ENCODE measurements at regions not wholly inside any gene's neighbourhood (a gene's known extent, or its start where the extent isn't known, plus 50 kb on each side); places are given as distances from the start of the nearest gene placed in this dataset.

GRCh38 chr11:80724366-80724765, 1283.5 kb upstream of the TENM4 start:
- no peak overlapping the region for H3K4me3 ChIP-seq
- no peaks in the 10 kb centered on the region for H3K36me3 ChIP-seq (ENCODE audit: control insufficient read depth in 4 of 4, insufficient read depth in 4 of 4, low read length in 4 of 4)
- H3K27ac ChIP-seq (ENCODE audit: low read depth in 1 of 2, low read length in 1 of 2): no peak overlapping the region
- no peaks in the 10 kb centered on the region for H3K27me3 ChIP-seq (ENCODE audit: control insufficient read depth in 3 of 3, insufficient read depth in 3 of 3, low read length in 2 of 3)
- H3K9ac ChIP-seq (ENCODE audit: insufficient read depth in 1 of 2, low read length in 2 of 2): no peak overlapping the region
- no peak for ATAC-seq (ENCODE audit: insufficient read depth, low FRiP score)
- no peak for TF ChIP-seq CTCF (IDR thresholded peaks at IDR 0.05; ENCODE audit: control extremely low read depth, extremely low read depth)
- peaks cover 0 to 13% (median 2%) of the 10 kb centered on the region in 5 donors for H3K4me1 ChIP-seq (ENCODE audit: control insufficient read depth in 5 of 5, insufficient read depth in 5 of 5, low read length in 5 of 5)
- WGBS, 2 donors: 63 to 76% methylated on average over 2 of the region's 2 CpGs
- no peak for DNase-seq
- H3K9me3 ChIP-seq (ENCODE audit: control insufficient read depth in 4 of 4, insufficient read depth in 3 of 4, low read length in 3 of 4): peaks cover 0 to 1% (median 0%) of the 10 kb centered on the region in 4 donors

- ATAC-seq (ENCODE audit: insufficient read depth, low FRiP score) (no peak), DNase-seq (peak in 1 of 3 donors; percentile 52)
- no peak for TF ChIP-seq CTCF (IDR thresholded peaks at IDR 0.05; ENCODE audit: control extremely low read depth, extremely low read depth)
- H3K36me3 ChIP-seq (ENCODE audit: control insufficient read depth in 4 of 4, insufficient read depth in 4 of 4, low read length in 4 of 4): no peaks in the 10 kb centered on the region
- H3K9me3 ChIP-seq (ENCODE audit: control insufficient read depth in 4 of 4, insufficient read depth in 3 of 4, low read length in 3 of 4): peaks cover 0 to 1% (median 0%) of the 10 kb centered on the region in 4 donors
- no peaks in the 10 kb centered on the region for H3K27me3 ChIP-seq (ENCODE audit: control insufficient read depth in 3 of 3, insufficient read depth in 3 of 3, low read length in 2 of 3)
- no peak overlapping the region for H3K4me3 ChIP-seq
- no peak overlapping the region for H3K9ac ChIP-seq (ENCODE audit: insufficient read depth in 1 of 2, low read length in 2 of 2)
- no peak overlapping the region for H3K27ac ChIP-seq (ENCODE audit: low read depth in 1 of 2, low read length in 1 of 2)
- 72 to 73% methylated on average over 1 of the region's 1 CpG for WGBS, 2 donors
- peaks cover 0 to 13% (median 2%) of the 10 kb centered on the region in 5 donors for H3K4me1 ChIP-seq (ENCODE audit: control insufficient read depth in 5 of 5, insufficient read depth in 5 of 5, low read length in 5 of 5)
Observed at GRCh38 chr11:80722629-80723028, 1281.8 kb upstream of the TENM4 start.

- Histone ChIP-seq H3K27ac (ENCODE audit: low read depth in 1 of 2, low read length in 1 of 2) (no peak overlapping the region), H3K27me3 (ENCODE audit: control insufficient read depth in 3 of 3, insufficient read depth in 3 of 3, low read length in 2 of 3) (no peaks in the 10 kb centered on the region), H3K36me3 (ENCODE audit: control insufficient read depth in 4 of 4, insufficient read depth in 4 of 4, low read length in 4 of 4) (no peaks in the 10 kb centered on the region), H3K9me3 (ENCODE audit: control insufficient read depth in 4 of 4, insufficient read depth in 3 of 4, low read length in 3 of 4) (no peaks in the 10 kb centered on the region), H3K4me1 (ENCODE audit: control insufficient read depth in 5 of 5, insufficient read depth in 5 of 5, low read length in 5 of 5) (peaks cover 0 to 10% (median 0%) of the 10 kb centered on the region in 5 donors), H3K9ac (ENCODE audit: insufficient read depth in 1 of 2, low read length in 2 of 2) (no peak overlapping the region), H3K4me3 (no peak overlapping the region)
- TF ChIP-seq CTCF (IDR thresholded peaks at IDR 0.05; ENCODE audit: control extremely low read depth, extremely low read depth): no peak
- WGBS, 2 donors: 60 to 72% methylated on average over 4 of the region's 4 CpGs
- ATAC-seq (ENCODE audit: insufficient read depth, low FRiP score) (no peak), DNase-seq (no peak)
Observed at GRCh38 chr11:80720295-80720694, 1279.5 kb upstream of the TENM4 start.

- TF ChIP-seq CTCF (IDR thresholded peaks at IDR 0.05; ENCODE audit: control extremely low read depth, extremely low read depth): no peak
- Histone ChIP-seq H3K9me3 (ENCODE audit: control insufficient read depth in 4 of 4, insufficient read depth in 3 of 4, low read length in 3 of 4) (no peaks in the 10 kb centered on the region), H3K4me1 (ENCODE audit: control insufficient read depth in 5 of 5, insufficient read depth in 5 of 5, low read length in 5 of 5) (peaks cover 0 to 10% (median 0%) of the 10 kb centered on the region in 5 donors), H3K27ac (ENCODE audit: low read depth in 1 of 2, low read length in 1 of 2) (no peak overlapping the region), H3K9ac (ENCODE audit: insufficient read depth in 1 of 2, low read length in 2 of 2) (no peak overlapping the region), H3K4me3 (no peak overlapping the region), H3K27me3 (ENCODE audit: control insufficient read depth in 3 of 3, insufficient read depth in 3 of 3, low read length in 2 of 3) (no peaks in the 10 kb centered on the region), H3K36me3 (ENCODE audit: control insufficient read depth in 4 of 4, insufficient read depth in 4 of 4, low read length in 4 of 4) (no peaks in the 10 kb centered on the region)
- ATAC-seq (ENCODE audit: insufficient read depth, low FRiP score) (no peak), DNase-seq (no peak)
Observed at GRCh38 chr11:80719292-80719646, 1278.4 kb upstream of the TENM4 start.

Data from lung (tissue), 11 donors.